ENCODE measurements at regions not wholly inside any gene's neighbourhood (a gene's known extent, or its start where the extent isn't known, plus 50 kb on each side); places are given as distances from the start of the nearest gene placed in this dataset.

DNA sequence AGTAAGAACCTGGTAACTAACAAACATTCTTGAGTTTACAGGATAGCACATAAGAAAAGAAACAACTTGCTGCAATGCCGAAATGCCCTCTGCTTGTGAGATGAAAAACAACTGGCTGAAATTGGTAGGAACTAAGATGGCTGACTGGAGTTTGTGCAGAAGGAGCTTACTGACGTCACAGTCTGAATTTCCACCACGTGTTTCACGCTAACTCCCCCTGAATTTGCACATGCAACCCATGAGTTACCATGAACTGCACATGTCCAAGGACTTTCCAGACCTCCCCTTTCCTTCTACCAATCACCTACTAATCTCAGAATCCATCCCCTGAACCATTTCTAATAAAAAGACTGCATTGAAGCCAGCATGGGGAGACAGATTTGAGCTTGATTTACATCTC is 86.3 kb upstream of the KCND2 start:
- no peak for TF ChIP-seq EZH2phosphoT487 (IDR thresholded peaks at IDR 0.05; ENCODE audit: borderline replicate concordance)
- TF ChIP-seq, protein P1, sequence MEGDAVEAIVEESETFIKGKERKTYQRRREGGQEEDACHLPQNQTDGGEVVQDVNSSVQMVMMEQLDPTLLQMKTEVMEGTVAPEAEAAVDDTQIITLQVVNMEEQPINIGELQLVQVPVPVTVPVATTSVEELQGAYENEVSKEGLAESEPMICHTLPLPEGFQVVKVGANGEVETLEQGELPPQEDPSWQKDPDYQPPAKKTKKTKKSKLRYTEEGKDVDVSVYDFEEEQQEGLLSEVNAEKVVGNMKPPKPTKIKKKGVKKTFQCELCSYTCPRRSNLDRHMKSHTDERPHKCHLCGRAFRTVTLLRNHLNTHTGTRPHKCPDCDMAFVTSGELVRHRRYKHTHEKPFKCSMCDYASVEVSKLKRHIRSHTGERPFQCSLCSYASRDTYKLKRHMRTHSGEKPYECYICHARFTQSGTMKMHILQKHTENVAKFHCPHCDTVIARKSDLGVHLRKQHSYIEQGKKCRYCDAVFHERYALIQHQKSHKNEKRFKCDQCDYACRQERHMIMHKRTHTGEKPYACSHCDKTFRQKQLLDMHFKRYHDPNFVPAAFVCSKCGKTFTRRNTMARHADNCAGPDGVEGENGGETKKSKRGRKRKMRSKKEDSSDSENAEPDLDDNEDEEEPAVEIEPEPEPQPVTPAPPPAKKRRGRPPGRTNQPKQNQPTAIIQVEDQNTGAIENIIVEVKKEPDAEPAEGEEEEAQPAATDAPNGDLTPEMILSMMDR (conservative IDR thresholded peaks at IDR 0.05; ENCODE audit: low read length): no peak

All from Loucy (cell line).